ENCODE measurements at regions not wholly inside any gene's neighbourhood (a gene's known extent, or its start where the extent isn't known, plus 50 kb on each side); places are given as distances from the start of the nearest gene placed in this dataset.

- 86 to 88% (median 87%) methylated on average over 3 of the region's 3 CpGs for WGBS, 4 donors
- TF ChIP-seq, protein P1, sequence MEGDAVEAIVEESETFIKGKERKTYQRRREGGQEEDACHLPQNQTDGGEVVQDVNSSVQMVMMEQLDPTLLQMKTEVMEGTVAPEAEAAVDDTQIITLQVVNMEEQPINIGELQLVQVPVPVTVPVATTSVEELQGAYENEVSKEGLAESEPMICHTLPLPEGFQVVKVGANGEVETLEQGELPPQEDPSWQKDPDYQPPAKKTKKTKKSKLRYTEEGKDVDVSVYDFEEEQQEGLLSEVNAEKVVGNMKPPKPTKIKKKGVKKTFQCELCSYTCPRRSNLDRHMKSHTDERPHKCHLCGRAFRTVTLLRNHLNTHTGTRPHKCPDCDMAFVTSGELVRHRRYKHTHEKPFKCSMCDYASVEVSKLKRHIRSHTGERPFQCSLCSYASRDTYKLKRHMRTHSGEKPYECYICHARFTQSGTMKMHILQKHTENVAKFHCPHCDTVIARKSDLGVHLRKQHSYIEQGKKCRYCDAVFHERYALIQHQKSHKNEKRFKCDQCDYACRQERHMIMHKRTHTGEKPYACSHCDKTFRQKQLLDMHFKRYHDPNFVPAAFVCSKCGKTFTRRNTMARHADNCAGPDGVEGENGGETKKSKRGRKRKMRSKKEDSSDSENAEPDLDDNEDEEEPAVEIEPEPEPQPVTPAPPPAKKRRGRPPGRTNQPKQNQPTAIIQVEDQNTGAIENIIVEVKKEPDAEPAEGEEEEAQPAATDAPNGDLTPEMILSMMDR (IDR thresholded peaks at IDR 0.05), result no peak
- no peak for TF ChIP-seq POLR2A (IDR thresholded peaks at IDR 0.05)
These were observed 1128.6 kb upstream of the CDH2 start for GRCh38 chr18:29305516-29305915.

DNA sequence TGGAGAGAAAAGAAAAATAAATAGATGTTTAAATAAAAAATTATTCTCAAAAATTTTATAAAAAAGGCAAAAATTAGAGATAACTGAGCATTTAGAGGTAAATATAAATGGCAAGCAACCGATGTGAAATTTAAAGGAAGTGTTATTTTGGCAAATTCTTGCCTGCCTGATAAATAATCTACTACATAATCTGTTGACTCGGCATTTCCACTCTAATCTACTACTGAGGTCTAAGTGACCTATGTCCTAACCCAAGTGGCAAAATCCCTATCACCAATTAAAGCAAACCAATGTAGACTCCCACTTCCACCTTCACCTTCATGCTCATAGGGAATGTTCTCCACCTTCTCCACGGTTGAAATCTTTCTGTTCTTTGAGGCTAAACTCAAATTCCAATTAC, 1124.1 kb upstream of the CDH2 start:
- TF ChIP-seq, protein P1 (IDR thresholded peaks at IDR 0.05), result no peak
- no peak for TF ChIP-seq POLR2A (IDR thresholded peaks at IDR 0.05)
- no peak for ATAC-seq
- DNase-seq, result no peak
- Histone ChIP-seq H3K36me3 (no peaks in the 10 kb centered on the region), H3K9me3 (peaks cover 0 to under 1% (median 0%) of the 10 kb centered on the region in 12 donors), H3K27me3 (no peaks in the 10 kb centered on the region), H3K27ac (no peak overlapping the region), H3K4me3 (no peak overlapping the region), H3K4me1 (no peaks in the 10 kb centered on the region)
- intact Hi-C loops (cut with DNase I), result no loop called here
- 70 to 80% (median 78%) methylated on average over 3 of the region's 3 CpGs for WGBS, 4 donors

More at GRCh38 chr18:29305516-29305915, 1128.6 kb upstream of the CDH2 start:
- H3K27me3 ChIP-seq, result no peaks in the 10 kb centered on the region
- no peaks in the 10 kb centered on the region for H3K9me3 ChIP-seq
- no peak overlapping the region for H3K4me3 ChIP-seq
- no peaks in the 10 kb centered on the region for H3K4me1 ChIP-seq
- H3K27ac ChIP-seq, result no peak overlapping the region
- H3K36me3 ChIP-seq, result no peaks in the 10 kb centered on the region
- no peak for ATAC-seq
- intact Hi-C loops (cut with DNase I), result no loop called here
- DNase-seq, result no peak

DNA sequence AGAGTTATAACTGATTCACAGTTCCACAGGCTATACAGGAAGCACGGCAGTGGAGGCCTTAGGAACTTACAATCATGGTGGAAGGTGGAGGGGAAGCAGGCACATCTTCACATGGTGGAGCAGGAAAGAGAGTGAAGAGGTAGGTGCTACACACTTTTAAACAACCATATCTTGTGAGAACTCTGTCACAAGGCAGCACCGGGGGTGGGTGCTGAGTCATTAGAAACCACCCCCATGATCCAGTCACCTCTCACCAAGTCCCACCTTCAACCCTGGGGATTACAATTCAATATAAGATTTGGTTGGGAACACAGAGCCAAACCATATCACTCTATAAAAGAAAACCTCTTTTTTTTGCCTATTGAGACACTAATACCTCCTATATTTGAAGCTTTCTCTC, 1108.5 kb upstream of the CDH2 start:
- no peak for ATAC-seq
- TF ChIP-seq POLR2A (IDR thresholded peaks at IDR 0.05), result no peak
- TF ChIP-seq, protein P1 (IDR thresholded peaks at IDR 0.05), result no peak
- no peaks in the 10 kb centered on the region for H3K4me1 ChIP-seq
- WGBS, 4 donors, result 75 to 89% (median 81%) methylated on average over 2 of the region's 2 CpGs
- no peaks in the 10 kb centered on the region for H3K36me3 ChIP-seq
- H3K4me3 ChIP-seq, result no peak overlapping the region
- H3K27me3 ChIP-seq, result no peaks in the 10 kb centered on the region
- intact Hi-C loops (cut with DNase I), result no loop called here
- DNase-seq, result no peak
- H3K9me3 ChIP-seq, result no peaks in the 10 kb centered on the region
- no peak overlapping the region for H3K27ac ChIP-seq

GRCh38 chr18:29271501-29271900, 1094.6 kb upstream of the CDH2 start:
- TF ChIP-seq POLR2A (IDR thresholded peaks at IDR 0.05), result no peak
- TF ChIP-seq, protein P1 (IDR thresholded peaks at IDR 0.05), result no peak
- H3K4me3 ChIP-seq, result no peak overlapping the region
- no peaks in the 10 kb centered on the region for H3K9me3 ChIP-seq
- ATAC-seq (no peak), DNase-seq (no peak)
- H3K27ac ChIP-seq, result no peak overlapping the region
- no peaks in the 10 kb centered on the region for H3K27me3 ChIP-seq
- intact Hi-C loops (cut with DNase I), result loop anchor here in 1 of 10 donors (10.0 kb wide), 1 partner anchor 63 kb away; no protein-coding TSS in a partner anchor
- no peaks in the 10 kb centered on the region for H3K36me3 ChIP-seq
- no peaks in the 10 kb centered on the region for H3K4me1 ChIP-seq
- 91 to 94% (median 93%) methylated on average over 2 of the region's 2 CpGs for WGBS, 4 donors

Measured in heart left ventricle (tissue), 16 donors.